ENCODE measurements at regions not wholly inside any gene's neighbourhood (a gene's known extent, or its start where the extent isn't known, plus 50 kb on each side); places are given as distances from the start of the nearest gene placed in this dataset.
A peak's percentile ranks its signal among the peaks of the same experiment; 100 is the strongest.

GRCh38 chr11:57124917-57125316, 56.8 kb upstream of the LRRC55 start:
- ATAC-seq (peak in 3 of 4 donors; percentile 40 to 69 (median 49)), DNase-seq (no peak)
- intact Hi-C loops (cut with DNase I) = loop anchor here in 1 of 2 donors (5.0 to 10.0 kb wide), 2 partner anchors 127 to 280 kb away; no protein-coding TSS in a partner anchor
- TF ChIP-seq CTCF (IDR thresholded peaks at IDR 0.05) (no peak), POLR2A (IDR thresholded peaks at IDR 0.05) (no peak)
- no peaks in the 10 kb centered on the region for H3K9me3 ChIP-seq
- no peaks in the 10 kb centered on the region for H3K4me1 ChIP-seq
- no peak overlapping the region for H3K27ac ChIP-seq
- WGBS (ENCODE audit: insufficient coverage, low coverage, low lambda C conversion rate, missing lambda C conversion rate) = 39% methylated on average over 4 of the region's 4 CpGs
- H3K27me3 ChIP-seq = no peaks in the 10 kb centered on the region
- no peak overlapping the region for H3K4me3 ChIP-seq
- no peaks in the 10 kb centered on the region for H3K36me3 ChIP-seq

DNA sequence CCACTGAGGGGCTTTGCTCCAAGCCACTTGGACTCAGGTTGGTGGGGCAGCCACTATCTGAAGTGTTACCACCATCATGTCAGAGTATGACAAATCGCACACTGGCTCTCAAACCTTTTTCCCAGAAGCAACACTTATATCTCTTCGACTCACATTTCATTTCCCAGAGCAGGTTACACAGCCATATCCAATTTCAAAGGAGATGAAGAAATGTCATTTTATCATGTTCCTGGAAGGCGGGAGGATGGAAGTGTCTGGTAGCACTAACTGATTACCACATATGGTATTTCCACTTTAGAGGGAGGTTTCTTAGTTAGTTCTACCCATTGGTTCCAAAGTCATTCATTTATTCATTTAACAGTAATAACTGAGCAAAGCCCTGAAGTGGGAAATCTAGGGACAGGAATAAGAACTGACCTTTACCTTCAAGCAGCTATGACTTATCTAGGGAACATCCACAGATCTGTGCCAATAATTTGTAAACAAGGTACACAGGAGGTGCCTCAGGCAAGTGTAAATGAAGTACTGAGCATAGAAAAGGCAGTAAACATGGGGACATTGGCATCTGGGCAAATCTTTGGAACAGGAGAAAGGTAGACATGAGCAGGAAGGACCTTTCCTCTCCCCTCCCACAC, 54.9 kb upstream of the LRRC55 start:
- 73% methylated on average over 3 of the region's 3 CpGs for WGBS (ENCODE audit: insufficient coverage, low coverage, low lambda C conversion rate, missing lambda C conversion rate)

GRCh38 chr11:57131080-57131790, 50.5 kb upstream of the LRRC55 start:
- Histone ChIP-seq H3K27me3 (no peaks in the 10 kb centered on the region), H3K4me3 (no peak overlapping the region), H3K4me1 (no peaks in the 10 kb centered on the region), H3K9me3 (no peaks in the 10 kb centered on the region), H3K27ac (no peak overlapping the region), H3K36me3 (no peaks in the 10 kb centered on the region)
- intact Hi-C loops (cut with DNase I) = loop anchor here in 1 of 2 donors (5.0 kb wide), 1 partner anchor 116 kb away; no protein-coding TSS in a partner anchor
- 54% methylated on average over 8 of the region's 8 CpGs for WGBS (ENCODE audit: insufficient coverage, low coverage, low lambda C conversion rate, missing lambda C conversion rate)
- DNase-seq = peak; percentile 58 to 73 (median 63)
- peak; percentile 96 to 100 (median 98) for ATAC-seq
- TF ChIP-seq CTCF (IDR thresholded peaks at IDR 0.05) = peak; percentile 71 to 93 (median 83)
- no peak for TF ChIP-seq POLR2A (IDR thresholded peaks at IDR 0.05)

More for the DNA sequence above, 54.9 kb upstream of the LRRC55 start:
- Histone ChIP-seq H3K27ac (no peak overlapping the region), H3K4me3 (no peak overlapping the region), H3K9me3 (no peaks in the 10 kb centered on the region), H3K36me3 (no peaks in the 10 kb centered on the region), H3K4me1 (no peaks in the 10 kb centered on the region), H3K27me3 (no peaks in the 10 kb centered on the region)
- ATAC-seq = no peak
- TF ChIP-seq CTCF (IDR thresholded peaks at IDR 0.05) (no peak), POLR2A (IDR thresholded peaks at IDR 0.05) (no peak)
- intact Hi-C loops (cut with DNase I) = loop anchor here in 1 of 2 donors (5.0 to 10.0 kb wide), 2 partner anchors 125 to 282 kb away; no protein-coding TSS in a partner anchor
- no peak for DNase-seq
